Nephron (organoid): ENCODE measurements at regions not wholly inside any gene's neighbourhood (a gene's known extent, or its start where the extent isn't known, plus 50 kb on each side); places are given as distances from the start of the nearest gene placed in this dataset.
A peak's percentile ranks its signal among the peaks of the same experiment; 100 is the strongest.
"Not testable (repeated sequence)": the region's sequence is repeated elsewhere in the genome, so short reads cannot be mapped to it uniquely, and the experiment has no call there.

ENCODE experiments used
- H3K27ac Mint-ChIP-seq, 3 experiments: 2 replicates each; pipeline ENCODE4 v1.8.0; 2020; ENCODE audit warnings: mixed read lengths in 3 of 3, mild to moderate bottlenecking in 2 of 3, moderate library complexity in 1 of 3
- H3K27me3 Mint-ChIP-seq: 2 replicates; pipeline ENCODE4 v1.8.0; 2021; ENCODE audit warnings: low read depth, mild to moderate bottlenecking, moderate library complexity, mixed read lengths
- H3K36me3 Mint-ChIP-seq: 2 replicates; pipeline ENCODE4 v1.8.0; 2020; ENCODE audit warnings: low read depth, mixed read lengths
- H3K4me1 Mint-ChIP-seq: 2 replicates; pipeline ENCODE4 v1.8.0; 2020; ENCODE audit warnings: mixed read lengths
- H3K4me3 Mint-ChIP-seq, 3 experiments: 2 replicates each; pipeline ENCODE4 v1.8.0; 2020; ENCODE audit warnings: mild to moderate bottlenecking in 3 of 3, mixed read lengths in 3 of 3, moderate library complexity in 2 of 3
- H3K9me3 Mint-ChIP-seq: 2 replicates; pipeline ENCODE4 v1.8.0; 2020; ENCODE audit warnings: mixed read lengths
- TF ChIP-seq, protein P1 (sequence below), 3 experiments: fragments of 200-600 bp; sonication (generic); IDR thresholded peaks; one replicate each; pipeline ENCODE4 v1.5.0; 2021; ENCODE audit warnings: antibody characterized with exemption in 3 of 3; ENCODE audit not compliant: unreplicated experiment in 3 of 3

DNA sequence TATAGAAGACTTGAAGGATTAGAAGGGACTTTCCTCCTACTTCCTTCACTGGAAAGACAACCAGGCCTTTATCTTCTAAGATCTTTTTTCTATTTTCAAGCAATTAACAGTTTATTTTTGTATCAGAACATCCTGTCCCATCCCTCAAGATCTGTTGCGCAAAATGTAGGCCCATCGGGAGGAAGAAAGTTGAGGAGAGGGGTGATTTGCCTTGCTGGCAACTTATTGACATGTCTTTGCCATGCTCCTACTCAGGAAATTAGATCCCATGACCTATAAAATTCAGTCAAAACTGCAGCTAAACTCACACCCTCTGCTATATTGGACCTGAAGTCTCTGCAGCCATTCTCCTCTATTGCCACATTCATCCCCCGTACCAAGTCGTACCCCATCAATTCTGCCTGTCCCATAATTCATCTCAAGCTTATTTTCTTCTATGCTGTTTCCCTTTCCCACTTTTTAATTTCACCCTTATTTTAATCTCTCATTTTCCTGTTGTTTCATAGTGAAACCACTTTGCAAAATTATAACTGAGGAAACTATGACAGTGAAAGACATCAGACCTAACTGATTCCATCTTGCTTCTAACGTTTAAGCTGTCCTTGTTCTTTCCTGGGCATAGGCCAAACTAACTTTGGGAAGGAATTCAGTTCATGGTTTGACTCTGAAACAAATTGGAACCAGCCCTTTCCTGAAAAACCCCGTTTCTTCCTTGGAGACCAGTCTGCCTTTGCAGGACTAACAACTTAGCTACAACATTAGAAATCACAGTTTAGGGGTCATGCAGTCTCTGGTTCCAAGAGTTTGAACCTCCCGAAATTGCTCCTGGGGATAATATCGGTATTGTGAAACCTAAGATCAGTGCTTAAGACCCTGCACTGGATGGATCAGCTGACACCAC, 195.7 kb upstream of the PTBP2 start:
- peaks cover 11% of the 10 kb centered on the region for H3K36me3 Mint-ChIP-seq
- peaks cover 34% of the 10 kb centered on the region for H3K4me1 Mint-ChIP-seq
- peaks cover 3% of the 10 kb centered on the region for H3K27me3 Mint-ChIP-seq
- peaks cover 17% of the 10 kb centered on the region for H3K9me3 Mint-ChIP-seq
- TF ChIP-seq, protein P1, sequence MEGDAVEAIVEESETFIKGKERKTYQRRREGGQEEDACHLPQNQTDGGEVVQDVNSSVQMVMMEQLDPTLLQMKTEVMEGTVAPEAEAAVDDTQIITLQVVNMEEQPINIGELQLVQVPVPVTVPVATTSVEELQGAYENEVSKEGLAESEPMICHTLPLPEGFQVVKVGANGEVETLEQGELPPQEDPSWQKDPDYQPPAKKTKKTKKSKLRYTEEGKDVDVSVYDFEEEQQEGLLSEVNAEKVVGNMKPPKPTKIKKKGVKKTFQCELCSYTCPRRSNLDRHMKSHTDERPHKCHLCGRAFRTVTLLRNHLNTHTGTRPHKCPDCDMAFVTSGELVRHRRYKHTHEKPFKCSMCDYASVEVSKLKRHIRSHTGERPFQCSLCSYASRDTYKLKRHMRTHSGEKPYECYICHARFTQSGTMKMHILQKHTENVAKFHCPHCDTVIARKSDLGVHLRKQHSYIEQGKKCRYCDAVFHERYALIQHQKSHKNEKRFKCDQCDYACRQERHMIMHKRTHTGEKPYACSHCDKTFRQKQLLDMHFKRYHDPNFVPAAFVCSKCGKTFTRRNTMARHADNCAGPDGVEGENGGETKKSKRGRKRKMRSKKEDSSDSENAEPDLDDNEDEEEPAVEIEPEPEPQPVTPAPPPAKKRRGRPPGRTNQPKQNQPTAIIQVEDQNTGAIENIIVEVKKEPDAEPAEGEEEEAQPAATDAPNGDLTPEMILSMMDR (IDR thresholded peaks at IDR 0.05; ENCODE audit: unreplicated experiment in 3 of 3) = no peak
- H3K27ac Mint-ChIP-seq = peak overlapping the region in 2 of 3 experiments; percentile 9 to 16
- no peak overlapping the region for H3K4me3 Mint-ChIP-seq

DNA sequence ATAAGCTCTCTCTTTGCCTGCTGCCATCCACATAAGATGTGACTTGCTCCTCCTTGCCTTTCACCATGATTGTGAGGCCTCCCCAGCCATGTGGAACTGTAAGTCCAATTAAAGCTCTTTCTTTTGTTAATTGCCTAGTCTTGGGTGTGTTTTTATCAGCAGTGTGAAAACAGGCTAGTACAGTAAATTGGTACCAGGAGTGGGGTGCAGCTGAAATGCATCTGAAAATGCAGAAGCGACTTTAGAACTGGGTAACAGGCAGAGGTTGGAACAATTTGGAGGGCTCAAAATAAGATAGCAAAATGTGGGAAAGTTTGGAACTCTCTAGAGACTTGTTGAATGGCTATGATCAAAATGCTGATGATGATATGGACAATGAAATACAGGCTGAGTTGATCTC, 192.9 kb upstream of the PTBP2 start:
- peaks cover 11% of the 10 kb centered on the region for H3K36me3 Mint-ChIP-seq
- H3K4me3 Mint-ChIP-seq, H3K27me3 Mint-ChIP-seq, H3K27ac Mint-ChIP-seq: not testable (repeated sequence)
- H3K9me3 Mint-ChIP-seq = peaks cover 24% of the 10 kb centered on the region
- peaks cover 25% of the 10 kb centered on the region for H3K4me1 Mint-ChIP-seq

DNA sequence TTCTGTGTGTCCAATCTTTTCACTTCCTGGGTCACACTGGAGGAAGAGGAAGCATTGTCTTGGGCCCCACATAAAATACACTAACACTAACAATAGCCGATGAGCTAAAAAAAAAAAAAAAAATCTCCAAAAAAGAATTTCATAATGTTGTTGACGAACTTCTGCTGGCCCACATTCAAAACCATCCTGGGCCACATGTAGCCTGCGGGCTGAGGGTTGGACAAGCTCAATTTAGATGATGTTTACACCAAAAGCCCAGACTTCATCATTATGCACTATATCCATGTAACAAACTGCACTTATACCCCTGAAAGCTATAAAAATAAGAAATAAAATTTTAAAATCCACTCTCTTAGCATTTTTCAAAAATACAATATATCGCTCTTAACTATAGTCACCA, 187.8 kb upstream of the PTBP2 start:
- Mint-ChIP-seq H3K27me3 (no peaks in the 10 kb centered on the region), H3K36me3 (peaks cover 3% of the 10 kb centered on the region), H3K4me3 (no peak overlapping the region), H3K4me1 (peaks cover 18% of the 10 kb centered on the region), H3K9me3 (peaks cover 15% of the 10 kb centered on the region), H3K27ac (no peak overlapping the region)
- TF ChIP-seq, protein P1 (IDR thresholded peaks at IDR 0.05; ENCODE audit: unreplicated experiment in 3 of 3) = no peak

DNA sequence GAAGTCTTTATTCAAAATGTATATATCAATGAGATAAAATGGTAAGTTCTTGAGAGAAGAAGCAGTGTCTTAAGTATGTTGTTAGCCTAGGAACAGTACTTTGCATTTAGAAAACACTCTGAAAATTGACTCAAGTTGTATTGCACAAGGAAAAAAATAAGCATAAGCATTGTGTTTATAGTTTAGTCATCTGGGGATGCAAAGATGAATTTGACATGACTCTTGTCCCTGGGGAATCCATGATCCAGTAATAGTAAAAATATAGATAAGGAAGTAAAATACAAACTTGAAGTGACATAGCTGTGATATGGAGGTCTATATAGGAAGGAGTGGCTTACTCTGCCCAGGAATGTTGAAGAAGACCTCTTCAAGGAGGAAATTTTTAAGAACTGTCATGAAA, 185.0 kb upstream of the PTBP2 start:
- TF ChIP-seq, protein P1 (IDR thresholded peaks at IDR 0.05; ENCODE audit: unreplicated experiment in 3 of 3) = no peak
- no peaks in the 10 kb centered on the region for H3K27me3 Mint-ChIP-seq
- peak overlapping the region in 2 of 3 experiments; percentile 13 to 28 for H3K27ac Mint-ChIP-seq
- H3K4me3 Mint-ChIP-seq = no peak overlapping the region
- H3K4me1 Mint-ChIP-seq = peaks cover 32% of the 10 kb centered on the region
- no peaks in the 10 kb centered on the region for H3K36me3 Mint-ChIP-seq
- peaks cover 3% of the 10 kb centered on the region for H3K9me3 Mint-ChIP-seq

DNA sequence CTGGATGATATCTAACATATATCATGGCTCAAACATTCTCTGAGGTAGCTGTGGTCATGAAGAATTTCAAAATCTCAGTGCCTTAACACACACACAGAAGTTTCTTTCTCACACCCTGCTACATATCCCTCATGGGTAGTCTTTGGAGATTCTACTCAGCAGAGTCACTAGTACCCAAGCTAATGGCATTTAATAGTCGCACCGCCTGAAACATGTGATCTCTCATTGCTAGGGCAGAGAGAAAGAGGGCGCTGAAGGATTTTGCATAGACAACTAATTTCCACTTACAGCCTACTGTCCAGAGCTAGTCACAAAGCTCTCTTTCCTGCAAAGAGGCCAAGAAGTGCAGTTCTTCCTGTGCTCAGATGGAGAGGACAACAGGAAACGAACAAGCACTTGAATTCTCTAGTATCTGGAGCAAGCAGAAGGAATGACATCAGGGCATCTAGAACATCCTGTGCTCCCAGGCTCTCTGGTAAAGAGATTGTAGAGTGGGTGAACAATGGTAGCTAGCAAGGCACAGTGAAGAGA, 183.4 kb upstream of the PTBP2 start:
- Mint-ChIP-seq H3K4me1 (peaks cover 32% of the 10 kb centered on the region), H3K9me3 (no peaks in the 10 kb centered on the region), H3K27me3 (no peaks in the 10 kb centered on the region), H3K4me3 (peak overlapping the region in 2 of 3 experiments; percentile 26 to 31), H3K36me3 (no peaks in the 10 kb centered on the region), H3K27ac (peak overlapping the region; percentile 98 to 99 (median 98))
- TF ChIP-seq, protein P1 (IDR thresholded peaks at IDR 0.05; ENCODE audit: unreplicated experiment in 3 of 3) = no peak

DNA sequence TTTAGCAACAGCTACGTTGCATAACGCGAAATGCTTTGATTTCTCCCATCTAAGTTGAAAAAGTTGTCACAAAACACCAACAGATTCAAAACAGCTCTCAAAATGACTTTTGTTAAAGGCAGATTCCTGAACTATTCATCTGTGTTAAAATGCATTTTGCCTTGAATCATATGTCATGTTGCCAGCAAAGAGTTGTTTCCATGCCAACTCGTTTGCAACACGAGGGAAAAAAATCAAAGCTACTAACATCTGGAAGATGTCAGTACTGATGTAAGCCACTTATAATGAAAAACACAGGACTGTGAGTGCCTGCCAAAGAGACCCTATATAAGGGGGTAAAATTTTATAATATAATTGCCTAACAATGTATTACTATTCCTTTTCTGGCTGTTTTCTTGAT, 182.7 kb upstream of the PTBP2 start:
- no peaks in the 10 kb centered on the region for H3K27me3 Mint-ChIP-seq
- H3K4me3 Mint-ChIP-seq = peak overlapping the region in 1 of 3 experiments; percentile 2
- TF ChIP-seq, protein P1 (IDR thresholded peaks at IDR 0.05; ENCODE audit: unreplicated experiment in 3 of 3) = no peak

More for the DNA sequence above, 182.7 kb upstream of the PTBP2 start:
- Mint-ChIP-seq H3K27ac (peak overlapping the region; percentile 98 to 99 (median 98)), H3K4me1 (peaks cover 32% of the 10 kb centered on the region), H3K36me3 (no peaks in the 10 kb centered on the region), H3K9me3 (no peaks in the 10 kb centered on the region)
